ENCODE measurements at regions not wholly inside any gene's neighbourhood (a gene's known extent, or its start where the extent isn't known, plus 50 kb on each side); places are given as distances from the start of the nearest gene placed in this dataset.
"Not testable (repeated sequence)": the region's sequence is repeated elsewhere in the genome, so short reads cannot be mapped to it uniquely, and the experiment has no call there.

DNA sequence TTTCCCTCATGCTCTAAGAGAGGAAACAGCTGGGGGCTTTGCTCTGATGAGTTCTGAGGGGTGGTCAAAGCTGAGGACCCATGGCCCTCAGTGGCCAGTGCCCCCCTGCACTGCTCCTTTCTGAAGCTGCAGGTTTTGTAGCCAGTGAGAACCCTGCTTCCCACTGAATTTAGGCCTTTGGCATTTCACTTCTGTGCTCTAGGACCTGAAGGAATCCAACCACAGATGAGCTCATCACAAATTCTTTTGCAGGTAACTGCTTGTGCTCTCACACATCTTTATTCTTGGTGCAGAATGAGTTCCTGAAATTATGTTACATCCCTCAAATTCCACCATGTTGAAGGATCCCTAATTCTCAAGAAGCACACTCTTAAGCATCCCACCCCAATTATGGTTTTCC, 248.7 kb upstream of the IRF2BP2 start:
- no peak for DNase-seq

GRCh38 chr1:234856845-234857245, 246.9 kb upstream of the IRF2BP2 start:
- no peak for DNase-seq

- no peak for DNase-seq
These were observed 245.9 kb upstream of the IRF2BP2 start for GRCh38 chr1:234855851-234856250.

- DNase-seq: no peak
These were observed 244.7 kb upstream of the IRF2BP2 start for GRCh38 chr1:234854645-234855039.

DNA sequence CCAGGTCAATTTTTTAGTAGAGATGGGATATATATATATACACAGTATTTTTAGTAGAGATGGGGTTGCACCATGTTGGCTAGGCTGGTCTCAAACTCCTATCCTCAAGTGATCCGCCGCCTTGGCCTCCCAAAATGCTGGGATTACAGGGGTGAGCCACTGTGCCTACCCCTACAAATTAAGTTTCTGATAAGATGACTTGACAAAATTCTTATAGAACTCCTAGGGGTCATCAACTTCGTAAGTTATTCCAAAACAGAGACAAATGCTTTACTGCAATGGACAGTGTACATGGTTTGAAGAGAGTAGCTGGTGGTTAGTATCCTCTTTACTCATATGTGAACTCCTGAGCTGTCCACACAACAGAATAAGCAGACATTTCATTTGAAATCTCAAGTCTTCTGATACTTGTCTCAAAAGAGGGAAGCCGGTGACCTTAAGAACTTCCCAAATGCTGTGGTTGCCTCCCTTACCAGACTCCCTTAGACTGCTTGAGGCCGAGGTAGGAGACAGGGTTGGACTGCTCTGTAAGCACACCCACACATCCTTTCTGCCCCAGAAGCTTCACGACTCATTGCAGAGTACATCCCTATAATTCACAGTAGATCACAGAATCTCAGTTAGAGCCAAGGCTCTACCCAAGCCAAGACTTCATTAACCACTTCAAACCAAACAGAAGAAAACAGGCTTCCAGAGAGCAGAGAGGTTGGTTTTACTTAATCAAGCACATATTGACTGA, 244.1 kb upstream of the IRF2BP2 start:
- DNase-seq: no peak

GRCh38 chr1:234852659-234853058, 242.7 kb upstream of the IRF2BP2 start:
- DNase-seq: no peak

DNA sequence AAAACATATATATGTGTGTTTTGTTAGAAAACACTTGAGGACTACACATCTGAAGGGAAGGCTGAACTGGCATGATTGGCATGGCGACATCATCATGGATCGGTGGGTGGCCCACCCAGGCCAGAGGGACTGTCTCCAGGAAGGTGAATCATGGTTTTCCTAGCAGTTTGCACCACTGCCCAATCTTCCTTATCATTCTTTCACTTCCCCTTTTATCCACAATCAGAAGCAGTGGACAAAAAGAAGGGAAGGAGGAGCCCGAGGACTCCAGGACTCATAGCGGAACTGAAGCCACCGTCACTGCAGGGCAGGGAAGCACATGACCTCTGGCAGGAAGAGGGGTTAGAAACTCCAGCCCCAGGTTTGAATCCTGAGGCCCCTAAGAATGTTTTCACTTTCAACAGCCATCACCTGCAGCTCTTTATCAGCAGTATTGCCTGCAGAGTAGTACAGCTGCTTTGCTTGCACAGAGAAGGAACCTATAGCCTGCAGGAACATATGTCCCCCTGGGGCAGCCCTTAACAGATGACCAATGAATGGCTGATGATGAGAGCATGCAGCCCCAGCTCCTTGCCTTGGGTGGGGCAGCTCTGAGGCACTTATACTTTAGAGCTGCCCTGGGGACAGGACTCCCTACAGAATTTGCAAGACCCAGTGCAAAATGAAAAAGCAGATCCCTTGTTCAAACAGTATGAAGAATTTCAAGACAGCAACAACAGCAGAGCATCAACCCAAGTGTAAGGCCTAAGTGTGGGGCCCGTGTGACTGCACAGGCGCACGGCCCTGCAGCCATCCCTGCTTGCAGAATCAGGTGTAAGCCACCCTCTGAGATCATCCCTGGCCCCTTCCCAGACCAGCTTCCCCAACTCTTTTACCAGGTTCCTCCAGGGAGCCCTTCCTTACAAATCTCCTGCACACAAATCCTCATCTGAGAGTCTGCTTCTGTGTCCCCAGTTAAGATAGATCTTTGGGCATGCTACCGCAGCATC, 241.8 kb upstream of the IRF2BP2 start:
- DNase-seq: no peak

GRCh38 chr1:234849832-234850231, 239.9 kb upstream of the IRF2BP2 start:
- no peak for DNase-seq

GRCh38 chr1:234848972-234849649, 239.1 kb upstream of the IRF2BP2 start:
- DNase-seq: no peak

DNA sequence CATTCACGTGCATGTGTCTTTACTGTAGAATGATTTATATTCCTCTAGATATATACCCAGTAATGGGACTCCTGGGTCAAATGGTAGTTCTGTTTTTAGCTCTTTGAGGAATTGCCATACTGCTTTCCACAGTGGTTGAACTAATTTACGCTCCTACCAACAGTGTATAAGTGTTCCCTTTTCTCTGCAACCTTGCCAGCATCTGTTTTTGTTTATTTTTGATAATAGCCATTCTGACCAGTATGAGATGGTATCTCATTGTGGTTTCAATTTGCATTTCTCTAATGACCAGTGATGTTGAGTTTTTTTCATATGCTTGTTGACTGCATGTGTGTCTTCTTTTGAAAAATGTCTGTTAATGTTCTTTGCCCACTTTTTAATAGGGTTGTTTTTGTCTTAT, 236.8 kb upstream of the IRF2BP2 start:
- not testable (repeated sequence) for DNase-seq

GRCh38 chr1:234845836-234846235, 235.9 kb upstream of the IRF2BP2 start:
- DNase-seq: no peak

DNA sequence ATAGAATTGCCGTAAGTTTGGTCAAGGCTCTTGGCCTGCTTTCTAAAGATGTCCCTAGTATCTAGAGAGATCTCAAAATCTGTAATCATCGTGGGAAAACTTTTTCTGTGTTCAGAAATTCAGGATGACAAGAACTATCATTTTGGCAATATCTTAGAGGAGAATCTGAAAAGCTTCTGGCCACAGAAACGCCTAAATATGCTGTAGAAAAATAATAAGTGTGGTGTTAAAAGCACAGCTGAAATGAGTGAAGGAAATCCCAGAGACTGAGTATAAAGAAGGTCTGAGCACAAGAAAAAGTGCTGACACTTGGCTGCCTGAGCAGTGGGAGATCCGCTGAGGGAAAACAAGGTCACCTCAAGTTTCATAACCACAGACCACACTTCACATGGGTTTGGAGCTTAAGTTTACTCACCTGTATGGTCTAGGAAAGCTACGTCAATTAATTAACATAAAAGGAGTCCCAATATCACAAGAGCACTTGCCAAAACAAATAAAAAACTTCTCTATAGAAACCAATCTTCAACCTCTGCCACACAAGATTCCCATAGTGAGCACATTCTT, 235.2 kb upstream of the IRF2BP2 start:
- DNase-seq: peak; percentile 54

GRCh38 chr1:234844479-234845031, 234.6 kb upstream of the IRF2BP2 start:
- DNase-seq: no peak

- no peak for DNase-seq
These were observed 234.0 kb upstream of the IRF2BP2 start for GRCh38 chr1:234843946-234844345.

GRCh38 chr1:234842726-234843641, 233.0 kb upstream of the IRF2BP2 start:
- DNase-seq: peak; percentile 67

DNA sequence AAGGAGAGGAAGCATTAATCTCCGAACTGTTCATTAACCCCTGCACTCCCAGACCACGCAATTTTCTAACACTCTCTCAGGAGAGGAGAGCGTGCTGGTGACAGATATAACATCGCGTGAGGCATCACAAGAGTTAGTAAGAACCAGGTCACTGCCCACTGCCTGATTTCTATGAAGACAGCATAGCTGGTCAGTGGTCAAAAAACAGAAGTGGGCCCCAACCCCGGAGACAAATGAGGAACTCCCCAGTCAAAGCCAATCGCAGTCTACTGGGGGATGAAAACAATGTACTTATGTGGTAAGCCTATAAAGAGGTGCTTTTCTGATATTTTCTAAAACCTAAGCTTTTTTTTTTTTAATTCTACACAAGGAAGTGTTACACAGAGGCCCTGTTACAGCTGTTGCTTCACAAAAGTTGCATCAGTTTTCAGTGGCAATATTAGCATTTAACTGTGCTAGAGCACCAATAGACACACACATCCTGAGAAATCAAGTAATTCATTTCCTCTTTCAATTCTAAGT, 231.8 kb upstream of the IRF2BP2 start:
- no peak for DNase-seq

DNA sequence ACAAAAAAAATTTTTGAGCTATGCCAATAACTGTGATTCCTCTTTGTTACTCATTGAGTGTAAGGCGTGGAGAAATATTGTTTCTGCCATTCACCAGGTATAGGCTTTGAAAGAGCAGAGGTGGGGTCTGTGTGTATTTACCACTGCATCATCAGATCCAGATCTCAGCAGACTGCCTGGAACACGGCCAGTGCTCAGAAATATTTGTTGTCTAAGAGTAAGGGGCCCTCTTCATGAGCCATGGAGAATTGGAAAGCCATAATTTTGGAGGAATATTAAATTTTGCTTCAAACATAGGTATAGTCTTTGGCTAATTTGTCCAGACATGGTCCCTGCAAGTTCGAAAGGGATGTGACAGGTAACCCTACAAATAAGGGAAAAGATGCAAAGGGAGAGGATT, 231.3 kb upstream of the IRF2BP2 start:
- no peak for DNase-seq

DNA sequence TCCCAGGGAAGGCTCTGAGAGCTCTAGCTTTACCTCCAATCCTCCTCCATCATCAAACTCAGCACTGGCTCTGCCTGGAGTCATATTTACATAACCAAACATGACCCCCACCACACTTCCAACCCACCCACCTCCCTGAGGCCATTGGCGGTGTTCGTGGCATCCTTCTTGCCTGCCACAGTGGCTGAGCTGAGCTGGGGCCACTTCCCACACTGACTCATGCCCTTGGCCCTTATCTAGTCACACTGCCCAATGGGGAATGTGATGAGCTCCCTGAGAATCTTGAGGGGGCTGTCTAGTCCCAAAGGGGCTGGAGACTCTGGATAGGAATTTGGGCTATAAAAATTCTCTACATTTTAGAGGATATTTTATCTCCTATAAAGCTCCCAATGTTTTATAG, 230.9 kb upstream of the IRF2BP2 start:
- DNase-seq: no peak

- DNase-seq: no peak
These were observed 230.3 kb upstream of the IRF2BP2 start for GRCh38 chr1:234840253-234840652.

DNA sequence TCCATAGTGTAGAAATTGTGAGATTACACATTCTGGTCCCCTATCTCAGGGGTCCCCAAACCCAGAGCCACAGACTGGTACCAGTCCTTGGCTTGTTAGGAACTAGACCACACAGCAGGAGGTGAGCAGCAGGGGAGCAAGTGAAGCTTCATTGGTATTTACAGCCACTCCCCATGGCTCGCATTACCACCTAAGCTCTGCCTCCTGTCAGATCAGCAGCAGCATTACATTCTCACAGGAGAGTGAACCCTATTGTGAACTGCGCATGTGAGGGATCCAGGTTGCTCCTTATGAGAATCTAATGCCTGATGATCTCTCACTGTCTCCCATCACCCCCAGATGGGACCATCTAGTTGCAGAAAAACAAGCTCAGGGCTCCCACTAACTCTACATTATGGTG, 229.7 kb upstream of the IRF2BP2 start:
- no peak for DNase-seq

GRCh38 chr1:234838820-234839219, 228.8 kb upstream of the IRF2BP2 start:
- no peak for DNase-seq

Data from CD4-positive, alpha-beta T cell treated with Interleukin-17A for 4 hours (primary cell).